GM23338 (cell line): ENCODE measurements at regions not wholly inside any gene's neighbourhood (a gene's known extent, or its start where the extent isn't known, plus 50 kb on each side); places are given as distances from the start of the nearest gene placed in this dataset.

ENCODE experiments used
- CREB1 ChIP-seq: fragments of 250-450 bp; sonication (Bioruptor Pico); IDR thresholded peaks from 2 replicates; pipeline ENCODE4 v1.5.0; 2020; ENCODE audit warnings: low read depth, mild to moderate bottlenecking, moderate library complexity
- CTCF ChIP-seq, 2 experiments: fragments of 200-600 bp in 1 of 2; sonication (generic) in 1 of 2; conservative IDR thresholded peaks; 2 replicates each; pipeline versions ENCODE4 v1.5.1 to v1.6.1; 2016 to 2017; ENCODE audit warnings: antibody characterized with exemption in 2 of 2, low read depth in 2 of 2, mild to moderate bottlenecking in 2 of 2, moderate library complexity in 1 of 2
- ETS1 ChIP-seq: IDR thresholded peaks from 2 replicates; pipeline ENCODE4 v1.6.1; 2016; ENCODE audit warnings: antibody characterized with exemption
- EZH2 ChIP-seq: fragments of 200-600 bp; sonication (generic); IDR thresholded peaks from one replicate; pipeline ENCODE4 v1.8.0; 2017; ENCODE audit warnings: antibody characterized with exemption, mild to moderate bottlenecking, low read depth; ENCODE audit not compliant: unreplicated experiment
- EZH2phosphoT487 ChIP-seq: fragments of 200-600 bp; sonication (generic); IDR thresholded peaks from one replicate; pipeline ENCODE4 v1.8.1; 2018; ENCODE audit warnings: antibody characterized with exemption; ENCODE audit not compliant: unreplicated experiment
- JUNB ChIP-seq: IDR thresholded peaks from one replicate; pipeline ENCODE4 v1.6.1; 2016; ENCODE audit warnings: antibody characterized with exemption; ENCODE audit not compliant: unreplicated experiment
- POLR2AphosphoS5 ChIP-seq: IDR thresholded peaks from 2 replicates; pipeline ENCODE4 v1.6.1; 2016; ENCODE audit warnings: antibody characterized with exemption, low read depth
- ZNF114 ChIP-seq: fragments of 250-450 bp; sonication (Bioruptor Pico); IDR thresholded peaks from 2 replicates; pipeline ENCODE4 v1.5.0; 2020; ENCODE audit warnings: mild to moderate bottlenecking, moderate library complexity
- ZNF331 ChIP-seq: fragments of 250-450 bp; sonication (Bioruptor Pico); IDR thresholded peaks from 2 replicates; pipeline ENCODE4 v1.5.0; 2020; ENCODE audit warnings: low read depth, mild to moderate bottlenecking, moderate library complexity
- TF ChIP-seq, protein P1 (sequence below): IDR thresholded peaks from one replicate; pipeline ENCODE4 v1.6.1; 2018; ENCODE audit warnings: antibody characterized with exemption; ENCODE audit not compliant: unreplicated experiment

- no peak for TF ChIP-seq ETS1
- TF ChIP-seq CTCF (conservative IDR thresholded peaks at IDR 0.05; ENCODE audit: low read depth in 2 of 2) = no peak
- no peak for TF ChIP-seq EZH2
- no peak for TF ChIP-seq POLR2AphosphoS5
- no peak for TF ChIP-seq EZH2phosphoT487
- no peak for TF ChIP-seq JUNB
- TF ChIP-seq ZNF331 (CRISPR knock-in tag) = no peak
- TF ChIP-seq CREB1 = no peak
- TF ChIP-seq, protein P1, sequence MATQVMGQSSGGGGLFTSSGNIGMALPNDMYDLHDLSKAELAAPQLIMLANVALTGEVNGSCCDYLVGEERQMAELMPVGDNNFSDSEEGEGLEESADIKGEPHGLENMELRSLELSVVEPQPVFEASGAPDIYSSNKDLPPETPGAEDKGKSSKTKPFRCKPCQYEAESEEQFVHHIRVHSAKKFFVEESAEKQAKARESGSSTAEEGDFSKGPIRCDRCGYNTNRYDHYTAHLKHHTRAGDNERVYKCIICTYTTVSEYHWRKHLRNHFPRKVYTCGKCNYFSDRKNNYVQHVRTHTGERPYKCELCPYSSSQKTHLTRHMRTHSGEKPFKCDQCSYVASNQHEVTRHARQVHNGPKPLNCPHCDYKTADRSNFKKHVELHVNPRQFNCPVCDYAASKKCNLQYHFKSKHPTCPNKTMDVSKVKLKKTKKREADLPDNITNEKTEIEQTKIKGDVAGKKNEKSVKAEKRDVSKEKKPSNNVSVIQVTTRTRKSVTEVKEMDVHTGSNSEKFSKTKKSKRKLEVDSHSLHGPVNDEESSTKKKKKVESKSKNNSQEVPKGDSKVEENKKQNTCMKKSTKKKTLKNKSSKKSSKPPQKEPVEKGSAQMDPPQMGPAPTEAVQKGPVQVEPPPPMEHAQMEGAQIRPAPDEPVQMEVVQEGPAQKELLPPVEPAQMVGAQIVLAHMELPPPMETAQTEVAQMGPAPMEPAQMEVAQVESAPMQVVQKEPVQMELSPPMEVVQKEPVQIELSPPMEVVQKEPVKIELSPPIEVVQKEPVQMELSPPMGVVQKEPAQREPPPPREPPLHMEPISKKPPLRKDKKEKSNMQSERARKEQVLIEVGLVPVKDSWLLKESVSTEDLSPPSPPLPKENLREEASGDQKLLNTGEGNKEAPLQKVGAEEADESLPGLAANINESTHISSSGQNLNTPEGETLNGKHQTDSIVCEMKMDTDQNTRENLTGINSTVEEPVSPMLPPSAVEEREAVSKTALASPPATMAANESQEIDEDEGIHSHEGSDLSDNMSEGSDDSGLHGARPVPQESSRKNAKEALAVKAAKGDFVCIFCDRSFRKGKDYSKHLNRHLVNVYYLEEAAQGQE = no peak
- no peak for TF ChIP-seq ZNF114 (CRISPR knock-in tag)
These were observed 414.1 kb downstream of the CENPC start for GRCh38 chr4:67131224-67131623.
